H1 (cell line): ENCODE measurements at regions not wholly inside any gene's neighbourhood (a gene's known extent, or its start where the extent isn't known, plus 50 kb on each side); places are given as distances from the start of the nearest gene placed in this dataset.

ENCODE experiments used
- CHD7 ChIP-seq: fragments of 300-600 bp; sonication (generic); IDR thresholded peaks from 2 replicates; pipeline ENCODE4 v1.7.1; 2012; ENCODE audit warnings: low read length, moderate library complexity, mild to moderate bottlenecking, inconsistent platforms; ENCODE audit not compliant: insufficient replicate concordance

- no peak for TF ChIP-seq CHD7
Measured at GRCh38 chr6:74459260-74459659, 746.6 kb downstream of the COL12A1 start (continued).
